ENCODE measurements at regions not wholly inside any gene's neighbourhood (a gene's known extent, or its start where the extent isn't known, plus 50 kb on each side); places are given as distances from the start of the nearest gene placed in this dataset.
"Not testable (repeated sequence)": the region's sequence is repeated elsewhere in the genome, so short reads cannot be mapped to it uniquely, and the experiment has no call there.

DNA sequence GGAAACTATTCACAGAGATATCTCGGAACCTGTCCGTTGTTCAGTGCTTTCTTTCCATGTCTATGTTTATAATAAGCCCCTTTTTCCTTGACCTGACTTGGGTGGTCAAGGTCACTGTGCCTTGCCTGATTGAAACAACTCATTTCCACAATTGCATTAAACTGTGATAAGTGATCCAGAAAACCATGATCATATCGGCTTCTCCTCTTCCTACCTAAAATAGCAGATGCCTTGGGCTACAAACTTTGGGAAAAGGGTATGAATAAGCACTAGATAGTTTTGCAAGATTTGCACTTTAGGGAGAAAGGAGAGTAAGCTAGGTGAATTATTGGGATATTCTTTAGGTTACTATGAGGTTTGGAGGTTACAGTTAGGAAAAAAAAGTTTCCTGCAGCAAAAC is 115.2 kb downstream of the KBTBD2 start:
- DNase-seq; H3K27me3 Mint-ChIP-seq; H3K4me1 Mint-ChIP-seq; H3K36me3 Mint-ChIP-seq (ENCODE audit: low read depth); H3K27ac Mint-ChIP-seq; H3K4me3 Mint-ChIP-seq; ATAC-seq; H3K9me3 Mint-ChIP-seq: not testable (repeated sequence)

DNA sequence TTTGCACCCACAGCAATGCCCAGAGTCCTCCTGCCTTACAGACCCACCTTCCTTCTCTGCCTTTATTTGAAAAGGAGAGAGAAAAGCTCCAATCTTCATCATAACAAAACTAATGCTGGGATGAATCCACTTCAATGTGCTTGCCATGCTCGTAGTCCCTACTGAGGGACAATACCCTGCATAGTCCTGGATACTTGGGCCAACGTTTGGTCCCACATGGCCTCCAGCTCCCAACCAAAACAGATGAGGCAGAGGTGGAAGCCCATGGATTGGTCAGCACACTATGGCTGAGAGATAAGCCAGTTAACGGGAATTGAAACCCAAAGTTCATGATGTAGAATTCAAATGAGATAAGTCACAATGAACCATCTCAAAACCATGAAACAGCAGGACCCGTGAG is 115.8 kb downstream of the KBTBD2 start:
- not testable (repeated sequence) for H3K27ac Mint-ChIP-seq; H3K9me3 Mint-ChIP-seq; H3K4me1 Mint-ChIP-seq; H3K36me3 Mint-ChIP-seq (ENCODE audit: low read depth); DNase-seq; H3K27me3 Mint-ChIP-seq; ATAC-seq; H3K4me3 Mint-ChIP-seq

DNA sequence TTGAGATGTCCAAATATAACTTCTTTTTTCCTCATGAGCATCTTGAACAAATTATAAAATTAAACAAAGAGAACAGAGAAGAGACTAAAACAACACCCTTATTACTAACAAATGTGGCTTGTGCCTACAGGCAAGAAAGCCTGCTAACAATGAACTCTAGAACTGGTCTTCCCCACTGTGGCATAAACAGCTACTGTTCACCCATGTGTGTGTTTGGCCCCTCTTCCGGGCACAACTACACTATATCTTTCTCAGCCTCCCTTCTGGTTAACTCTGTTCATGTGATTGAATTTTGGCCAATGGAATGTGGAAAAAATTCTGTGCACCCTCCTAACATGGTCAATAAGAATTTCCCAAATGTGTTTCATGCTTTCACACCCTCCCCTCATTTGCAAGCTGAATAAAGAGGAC is 117.0 kb downstream of the KBTBD2 start:
- H3K4me3 Mint-ChIP-seq = no peak overlapping the region

DNA sequence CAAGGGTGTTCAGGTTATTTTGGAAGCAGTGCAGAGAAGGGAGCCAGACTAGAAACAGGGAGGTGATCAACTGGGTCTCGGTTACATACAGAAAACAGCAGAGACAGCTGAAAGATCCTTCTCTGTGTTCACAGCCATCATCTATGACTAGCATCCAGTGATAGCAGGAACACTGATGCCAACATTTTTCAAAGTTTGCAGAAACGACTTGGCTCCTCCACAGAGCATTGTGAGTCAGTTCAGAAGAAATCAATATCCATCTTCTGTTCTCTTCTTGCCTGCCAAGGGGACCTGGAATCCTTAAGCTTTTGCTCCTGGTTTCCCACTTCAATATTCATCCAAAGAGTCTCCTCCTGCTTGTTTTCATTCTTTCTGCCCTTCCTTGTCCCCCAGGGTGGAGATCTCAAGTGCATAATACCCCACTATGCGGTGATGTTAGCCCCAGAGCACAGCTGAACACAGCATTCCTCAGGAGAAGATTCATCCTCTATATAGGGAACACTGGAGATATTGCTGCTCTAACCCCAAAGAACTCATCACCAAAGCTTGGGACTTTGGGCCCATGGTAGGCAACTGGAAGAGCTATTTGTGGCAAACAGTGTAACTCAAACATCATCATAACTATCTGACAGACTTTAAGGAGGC is 122.6 kb downstream of the KBTBD2 start:
- not testable (repeated sequence) for H3K9me3 Mint-ChIP-seq; H3K4me3 Mint-ChIP-seq; H3K36me3 Mint-ChIP-seq (ENCODE audit: low read depth); ATAC-seq; DNase-seq; H3K27ac Mint-ChIP-seq; H3K4me1 Mint-ChIP-seq
- peaks cover 24% of the 10 kb centered on the region for H3K27me3 Mint-ChIP-seq

More for the DNA sequence above, 117.0 kb downstream of the KBTBD2 start:
- no peak for DNase-seq
- H3K27me3 Mint-ChIP-seq = peaks cover 7% of the 10 kb centered on the region
- ATAC-seq = no peak
- no peaks in the 10 kb centered on the region for H3K36me3 Mint-ChIP-seq (ENCODE audit: low read depth)
- no peak overlapping the region for H3K27ac Mint-ChIP-seq
- no peaks in the 10 kb centered on the region for H3K9me3 Mint-ChIP-seq
- no peaks in the 10 kb centered on the region for H3K4me1 Mint-ChIP-seq

DNA sequence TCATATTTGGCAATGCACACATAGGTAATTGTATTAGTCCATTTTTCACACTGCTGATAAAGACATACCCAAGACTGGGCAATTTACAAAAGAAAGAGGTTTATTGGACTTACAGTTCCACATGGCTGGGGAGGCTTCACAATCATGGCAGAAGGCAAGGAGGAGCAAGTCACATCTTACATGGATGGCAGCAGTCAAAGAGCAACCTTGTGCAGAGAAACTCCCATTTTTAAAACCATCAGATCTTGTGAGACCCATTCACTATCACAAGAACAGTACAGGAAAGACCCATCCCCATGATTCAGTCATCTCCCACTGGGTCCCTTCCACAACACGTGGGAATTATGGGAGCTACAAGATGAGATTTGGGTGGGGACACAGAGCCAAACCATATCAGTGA is 123.2 kb downstream of the KBTBD2 start:
- H3K27me3 Mint-ChIP-seq = peaks cover 29% of the 10 kb centered on the region
- not testable (repeated sequence) for H3K27ac Mint-ChIP-seq, H3K4me3 Mint-ChIP-seq

DNA sequence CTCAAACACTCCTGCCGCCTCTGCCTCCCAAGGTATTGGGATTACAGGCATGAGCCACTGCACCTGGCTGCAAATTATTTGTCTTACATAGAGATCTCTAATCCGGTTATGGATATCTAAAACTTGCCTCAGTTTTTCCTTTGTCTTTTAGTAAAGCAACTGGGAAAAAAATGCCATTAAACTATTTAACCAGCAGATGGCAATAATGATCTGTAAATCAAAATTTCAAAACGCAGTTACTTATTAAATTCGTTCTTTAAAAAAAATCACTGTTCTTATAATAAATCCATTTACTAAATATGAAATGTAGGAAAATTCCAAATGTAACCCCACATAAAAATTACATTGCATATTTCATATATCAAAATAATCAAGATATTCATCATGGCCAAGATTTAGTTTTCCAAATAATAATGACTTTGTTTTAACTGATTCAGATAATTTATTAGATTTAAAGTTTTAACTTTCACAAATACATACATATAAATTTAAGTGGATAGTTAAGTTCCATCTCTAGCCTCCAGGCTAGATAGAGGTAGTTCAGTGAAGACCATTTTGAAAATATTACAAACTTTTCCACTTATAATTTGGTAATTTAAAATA is 125.8 kb downstream of the KBTBD2 start:
- not testable (repeated sequence) for H3K27ac Mint-ChIP-seq; H3K4me1 Mint-ChIP-seq; H3K4me3 Mint-ChIP-seq; DNase-seq; H3K9me3 Mint-ChIP-seq; ATAC-seq; H3K36me3 Mint-ChIP-seq (ENCODE audit: low read depth)
- H3K27me3 Mint-ChIP-seq = peaks cover 52% of the 10 kb centered on the region

More for the DNA sequence above, 123.2 kb downstream of the KBTBD2 start:
- ATAC-seq; DNase-seq; H3K4me1 Mint-ChIP-seq; H3K36me3 Mint-ChIP-seq (ENCODE audit: low read depth); H3K9me3 Mint-ChIP-seq: not testable (repeated sequence)

DNA sequence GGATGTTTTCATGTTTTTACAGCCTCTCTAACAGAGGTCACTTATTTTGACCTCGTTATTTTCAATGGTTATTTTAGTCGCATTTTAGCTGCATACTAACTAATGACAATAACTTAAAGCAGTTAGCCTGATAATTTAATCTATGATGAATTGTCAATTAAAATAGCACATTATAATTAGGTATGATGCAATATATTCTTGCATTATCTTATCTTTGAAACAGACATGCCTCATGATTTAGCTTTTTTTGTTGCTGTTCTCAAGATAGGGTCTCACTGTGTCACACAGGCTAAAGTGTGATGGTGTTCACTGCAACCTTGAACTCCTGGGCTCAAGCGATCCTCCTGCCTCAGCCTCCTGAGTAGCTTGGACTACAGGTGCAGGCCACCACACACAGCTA is 126.4 kb downstream of the KBTBD2 start:
- H3K4me1 Mint-ChIP-seq = peaks cover 10% of the 10 kb centered on the region
- H3K4me3 Mint-ChIP-seq = no peak overlapping the region
- peaks cover 54% of the 10 kb centered on the region for H3K27me3 Mint-ChIP-seq
- H3K27ac Mint-ChIP-seq = no peak overlapping the region
- H3K9me3 Mint-ChIP-seq = peaks cover 6% of the 10 kb centered on the region
- DNase-seq (no peak), ATAC-seq (no peak)
- H3K36me3 Mint-ChIP-seq (ENCODE audit: low read depth) = no peaks in the 10 kb centered on the region

DNA sequence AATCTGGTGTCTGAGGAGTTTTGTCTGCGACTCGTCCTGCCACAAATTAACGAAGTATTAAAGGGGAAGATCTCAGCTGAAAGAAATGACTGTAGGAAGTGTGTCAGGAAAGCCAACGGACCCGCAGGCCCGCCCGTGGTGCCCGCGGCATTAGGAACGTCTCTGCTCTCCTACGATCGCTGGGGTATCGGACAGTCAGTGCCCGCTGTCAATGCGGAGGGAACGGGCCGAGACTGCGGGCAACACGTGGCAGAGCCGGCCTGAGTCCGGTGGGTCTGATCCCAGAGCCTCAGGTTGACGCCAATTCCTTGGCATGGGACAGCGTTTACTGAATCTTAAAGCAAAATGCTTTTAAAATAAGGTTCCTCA is 128.7 kb downstream of the KBTBD2 start:
- ATAC-seq = no peak
- no peak overlapping the region for H3K27ac Mint-ChIP-seq
- peaks cover 10% of the 10 kb centered on the region for H3K4me1 Mint-ChIP-seq
- no peaks in the 10 kb centered on the region for H3K36me3 Mint-ChIP-seq (ENCODE audit: low read depth)
- no peak for DNase-seq
- peak overlapping the region; percentile 53 for H3K4me3 Mint-ChIP-seq
- H3K27me3 Mint-ChIP-seq = peaks cover 61% of the 10 kb centered on the region
- H3K9me3 Mint-ChIP-seq = no peaks in the 10 kb centered on the region

DNA sequence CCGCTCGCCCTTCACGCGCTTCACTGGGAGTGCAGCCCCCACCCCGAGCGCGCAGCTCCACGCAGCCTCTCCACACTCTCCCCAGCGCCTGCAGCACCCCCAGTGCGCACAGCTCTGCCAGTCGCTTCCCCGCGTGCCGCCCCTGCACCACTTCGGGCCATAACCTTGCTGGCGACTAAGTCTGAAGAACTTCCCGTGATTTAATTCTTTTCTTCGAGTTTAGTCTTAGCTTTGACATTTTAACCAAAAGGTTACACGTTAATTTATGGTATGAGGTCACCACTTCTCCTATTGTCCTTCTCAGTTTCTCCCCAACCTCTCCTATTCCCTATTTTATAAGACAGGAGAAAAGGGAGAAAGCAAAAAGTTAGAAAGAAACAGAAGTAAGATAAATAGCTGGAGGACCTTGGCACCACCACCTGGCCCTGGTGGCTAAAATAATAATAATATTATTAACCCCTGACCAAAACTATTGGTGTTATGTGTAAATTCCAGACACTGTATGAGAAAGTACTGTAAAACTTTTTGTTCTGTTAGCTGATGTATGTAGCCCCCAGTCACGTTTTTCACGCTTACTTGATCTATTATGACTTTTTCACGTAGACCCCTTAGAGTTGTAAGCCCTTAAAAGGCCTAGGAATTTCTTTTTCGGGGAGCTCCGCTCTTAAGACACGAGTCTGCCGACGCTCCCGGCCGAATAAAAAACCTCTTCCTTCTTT is 129.2 kb downstream of the KBTBD2 start:
- H3K36me3 Mint-ChIP-seq (ENCODE audit: low read depth); H3K27ac Mint-ChIP-seq; H3K9me3 Mint-ChIP-seq; ATAC-seq; DNase-seq; H3K4me1 Mint-ChIP-seq: not testable (repeated sequence)
- Mint-ChIP-seq H3K4me3 (peak overlapping the region; percentile 54), H3K27me3 (peaks cover 58% of the 10 kb centered on the region)

DNA sequence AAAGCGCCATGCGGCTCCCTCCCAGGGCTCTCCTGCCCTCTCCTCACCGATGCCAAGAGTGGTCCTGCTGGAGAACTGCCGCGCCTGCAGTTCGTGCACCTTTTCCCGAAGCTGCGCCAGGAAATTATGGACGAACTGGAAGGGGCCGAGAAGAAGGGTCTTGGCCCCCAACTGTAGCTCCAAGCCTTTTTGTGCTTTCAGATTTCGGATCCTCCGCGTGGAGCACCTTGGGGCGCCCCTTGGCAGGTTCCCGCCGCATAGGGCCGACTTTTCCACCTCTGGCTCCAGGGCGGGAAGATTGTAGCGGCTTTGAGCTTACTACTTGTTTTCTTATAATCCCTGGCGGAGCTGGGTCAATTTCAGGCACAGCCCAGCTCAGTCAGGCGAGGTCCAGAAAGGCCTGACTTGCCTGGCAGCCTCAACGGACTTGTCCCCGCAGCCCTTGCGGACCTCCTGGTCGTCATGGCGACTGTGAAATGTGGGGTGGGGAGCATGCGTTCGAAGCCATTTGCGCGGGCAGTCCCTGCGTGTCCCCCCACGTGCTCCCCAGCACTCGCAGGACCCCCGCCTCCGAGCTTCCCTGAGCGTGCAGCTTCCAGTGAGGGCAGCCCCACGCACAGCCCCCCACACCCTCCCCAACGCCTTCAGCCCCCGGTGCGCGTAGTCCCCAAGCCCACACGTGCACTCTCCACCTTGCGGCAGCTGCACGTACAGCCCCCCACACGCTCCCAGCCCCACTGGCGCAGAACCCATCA is 129.9 kb downstream of the KBTBD2 start:
- no peak overlapping the region for H3K27ac Mint-ChIP-seq
- DNase-seq (no peak), ATAC-seq (no peak)
- peaks cover 10% of the 10 kb centered on the region for H3K4me1 Mint-ChIP-seq
- H3K27me3 Mint-ChIP-seq = peaks cover 58% of the 10 kb centered on the region
- H3K9me3 Mint-ChIP-seq = no peaks in the 10 kb centered on the region
- H3K4me3 Mint-ChIP-seq = no peak overlapping the region
- H3K36me3 Mint-ChIP-seq (ENCODE audit: low read depth) = no peaks in the 10 kb centered on the region

DNA sequence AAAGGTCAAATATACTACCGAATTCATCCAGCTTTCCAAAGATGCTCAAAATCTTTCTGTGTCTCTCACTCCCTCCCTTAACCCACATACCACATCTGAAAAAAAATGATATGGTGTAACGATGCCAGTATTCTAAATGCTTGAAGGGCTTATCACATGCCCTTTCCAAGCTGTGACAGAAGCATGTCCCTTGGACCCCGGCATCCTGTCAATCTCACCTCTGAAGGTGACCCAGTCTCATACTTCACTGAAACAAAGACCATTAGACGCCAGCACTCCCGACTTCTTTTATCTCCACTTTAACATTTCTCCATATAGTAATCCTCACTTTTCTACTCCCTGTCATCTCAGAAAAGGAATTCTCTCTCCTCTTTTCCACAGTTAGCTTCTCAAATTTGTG is 130.8 kb downstream of the KBTBD2 start:
- not testable (repeated sequence) for H3K36me3 Mint-ChIP-seq (ENCODE audit: low read depth); H3K4me1 Mint-ChIP-seq; H3K9me3 Mint-ChIP-seq; H3K4me3 Mint-ChIP-seq; DNase-seq; ATAC-seq; H3K27ac Mint-ChIP-seq
- H3K27me3 Mint-ChIP-seq = peaks cover 58% of the 10 kb centered on the region

DNA sequence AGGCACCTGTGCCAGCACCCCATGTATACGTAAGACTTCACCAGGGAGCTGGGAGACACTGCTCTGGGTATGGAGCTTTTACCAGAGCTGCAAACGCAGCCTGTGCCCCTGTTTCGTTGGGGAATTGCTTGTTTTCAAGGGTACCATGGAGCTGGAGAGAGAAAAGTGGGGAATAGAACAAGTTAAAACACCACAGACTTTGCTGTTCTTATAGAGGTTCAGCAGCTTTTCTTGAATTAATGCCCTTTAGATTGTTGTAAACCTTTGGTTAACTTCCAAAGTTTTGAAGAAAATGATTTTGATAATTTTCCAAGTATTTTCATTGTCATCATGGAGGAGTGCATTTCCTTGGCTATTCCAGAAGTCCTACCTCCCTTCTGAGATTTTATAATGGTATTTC is 131.7 kb downstream of the KBTBD2 start:
- DNase-seq; H3K36me3 Mint-ChIP-seq (ENCODE audit: low read depth); H3K9me3 Mint-ChIP-seq; H3K4me3 Mint-ChIP-seq; H3K27ac Mint-ChIP-seq; H3K4me1 Mint-ChIP-seq; ATAC-seq: not testable (repeated sequence)
- H3K27me3 Mint-ChIP-seq = peaks cover 51% of the 10 kb centered on the region

DNA sequence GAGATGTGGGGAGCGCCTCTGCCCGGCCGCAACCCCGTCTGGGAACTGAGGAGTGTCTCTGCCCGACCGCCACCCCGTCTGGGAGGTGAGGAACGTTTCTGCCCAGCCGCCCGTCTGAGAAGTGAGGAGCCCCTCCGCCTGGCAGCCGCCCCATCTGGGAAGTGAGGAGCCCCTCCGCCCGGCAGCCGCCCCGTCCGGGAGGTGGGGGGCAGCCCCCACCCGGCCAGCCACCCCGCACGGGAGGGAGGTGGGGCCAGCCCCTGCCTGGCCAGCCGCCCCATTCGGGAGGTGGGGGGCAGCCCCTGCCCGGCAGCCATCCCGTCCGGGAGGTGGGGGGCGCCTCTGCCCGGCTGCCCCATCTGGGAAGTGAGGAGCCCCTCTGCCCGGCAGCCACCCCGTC is 137.7 kb downstream of the KBTBD2 start:
- not testable (repeated sequence) for H3K4me3 Mint-ChIP-seq; H3K9me3 Mint-ChIP-seq; H3K27ac Mint-ChIP-seq; H3K4me1 Mint-ChIP-seq; ATAC-seq; H3K36me3 Mint-ChIP-seq (ENCODE audit: low read depth); DNase-seq; H3K27me3 Mint-ChIP-seq

DNA sequence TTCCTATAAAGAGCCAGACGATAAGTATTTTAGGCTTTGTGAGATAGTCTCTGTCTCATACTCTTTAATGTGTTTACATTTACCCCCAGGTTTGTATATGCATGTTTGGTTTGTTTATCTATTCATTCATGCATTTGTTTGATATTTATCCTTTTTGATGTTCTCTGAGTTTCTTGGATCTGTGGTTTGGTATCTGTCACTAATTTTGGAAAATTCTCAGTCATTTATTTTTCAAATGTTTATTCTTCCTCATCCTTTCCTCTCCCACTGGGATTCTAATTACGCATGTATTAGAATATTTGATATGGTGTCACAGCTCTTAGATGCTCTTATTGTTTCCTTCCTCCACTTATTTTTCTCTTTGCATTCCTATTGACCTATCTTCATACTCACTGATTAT is 143.2 kb downstream of the KBTBD2 start:
- H3K9me3 Mint-ChIP-seq; H3K36me3 Mint-ChIP-seq (ENCODE audit: low read depth); H3K4me1 Mint-ChIP-seq; H3K4me3 Mint-ChIP-seq; ATAC-seq; H3K27ac Mint-ChIP-seq; DNase-seq: not testable (repeated sequence)
- H3K27me3 Mint-ChIP-seq = peaks cover 29% of the 10 kb centered on the region

Data from activated naive CD8-positive, alpha-beta T cell treated with anti-CD3 and anti-CD28 coated beads, Interleukin-2, amount 50 U/mL, for 24 hours (primary cell).